Muscle layer of duodenum (tissue), 2 donors: ENCODE measurements at regions not wholly inside any gene's neighbourhood (a gene's known extent, or its start where the extent isn't known, plus 50 kb on each side); places are given as distances from the start of the nearest gene placed in this dataset.
A peak's percentile ranks its signal among the peaks of the same experiment; 100 is the strongest.
"Not testable (repeated sequence)": the region's sequence is repeated elsewhere in the genome, so short reads cannot be mapped to it uniquely, and the experiment has no call there.

Experiments used
- H3K27ac ChIP-seq: one replicate; pipeline ENCODE4 v1.7.0; 2013; ENCODE audit warnings: mild to moderate bottlenecking, low read length
- H3K27me3 ChIP-seq: one replicate; pipeline ENCODE4 v1.7.0; 2013; ENCODE audit warnings: low read depth, mild to moderate bottlenecking, control low read depth, low read length
- H3K36me3 ChIP-seq, 2 donors: one replicate each; pipeline ENCODE4 v1.7.0; 2013; ENCODE audit warnings: low read length in 2 of 2, control low read depth in 1 of 2, mild to moderate bottlenecking in 1 of 2; ENCODE audit not compliant: insufficient read depth in 2 of 2, control insufficient read depth in 1 of 2
- H3K4me1 ChIP-seq, 2 donors: one replicate each; pipeline ENCODE4 v1.7.0; 2013; ENCODE audit warnings: low read length in 2 of 2, mild to moderate bottlenecking in 2 of 2, control low read depth in 1 of 2, moderate library complexity in 1 of 2; ENCODE audit not compliant: insufficient read depth in 2 of 2, control insufficient read depth in 1 of 2
- H3K4me3 ChIP-seq, 2 donors: one replicate each; pipeline ENCODE4 v1.7.0; 2013; ENCODE audit warnings: low read length in 2 of 2, low read depth in 1 of 2, mild to moderate bottlenecking in 1 of 2
- H3K9me3 ChIP-seq, 2 donors: one replicate each; pipeline ENCODE4 v1.7.0; 2013; ENCODE audit warnings: low read length in 2 of 2, control low read depth in 1 of 2, mild to moderate bottlenecking in 1 of 2; ENCODE audit not compliant: control insufficient read depth in 1 of 2
- donor health status: healthy.

GRCh38 chr10:65032867-65033769, 1511.9 kb downstream of the REEP3 start:
- no peak overlapping the region for H3K27ac ChIP-seq
- no peak overlapping the region for H3K4me3 ChIP-seq
- H3K9me3 ChIP-seq: peaks cover 0 to 6% of the 10 kb centered on the region in 2 donors
- H3K27me3 ChIP-seq: no peaks in the 10 kb centered on the region
- no peaks in the 10 kb centered on the region for H3K36me3 ChIP-seq
- no peaks in the 10 kb centered on the region for H3K4me1 ChIP-seq

GRCh38 chr10:65033957-65034356, 1512.8 kb downstream of the REEP3 start:
- Histone ChIP-seq H3K4me1 (no peaks in the 10 kb centered on the region), H3K4me3 (no peak overlapping the region), H3K36me3 (no peaks in the 10 kb centered on the region), H3K27ac (no peak overlapping the region), H3K9me3 (peaks cover 0 to 6% of the 10 kb centered on the region in 2 donors), H3K27me3 (no peaks in the 10 kb centered on the region)

GRCh38 chr10:65040796-65041195, 1519.6 kb downstream of the REEP3 start:
- no peak overlapping the region for H3K27ac ChIP-seq
- H3K27me3 ChIP-seq: no peaks in the 10 kb centered on the region
- H3K4me1 ChIP-seq: no peaks in the 10 kb centered on the region
- no peaks in the 10 kb centered on the region for H3K9me3 ChIP-seq
- H3K36me3 ChIP-seq: no peaks in the 10 kb centered on the region
- no peak overlapping the region for H3K4me3 ChIP-seq

GRCh38 chr10:65041307-65041706, 1520.1 kb downstream of the REEP3 start:
- Histone ChIP-seq H3K36me3 (no peaks in the 10 kb centered on the region), H3K27me3 (no peaks in the 10 kb centered on the region), H3K27ac (no peak overlapping the region), H3K4me1 (no peaks in the 10 kb centered on the region), H3K4me3 (no peak overlapping the region), H3K9me3 (no peaks in the 10 kb centered on the region)

- H3K9me3 ChIP-seq: no peaks in the 10 kb centered on the region
- H3K36me3 ChIP-seq: no peaks in the 10 kb centered on the region
Observed at GRCh38 chr10:65042496-65042895, 1521.3 kb downstream of the REEP3 start.

GRCh38 chr10:65046831-65047230, 1525.6 kb downstream of the REEP3 start:
- H3K9me3 ChIP-seq: no peaks in the 10 kb centered on the region
- no peak overlapping the region for H3K27ac ChIP-seq
- no peak overlapping the region for H3K4me3 ChIP-seq
- no peaks in the 10 kb centered on the region for H3K36me3 ChIP-seq
- no peaks in the 10 kb centered on the region for H3K27me3 ChIP-seq
- no peaks in the 10 kb centered on the region for H3K4me1 ChIP-seq

More at GRCh38 chr10:65042496-65042895, 1521.3 kb downstream of the REEP3 start:
- H3K4me3 ChIP-seq: no peak overlapping the region
- no peaks in the 10 kb centered on the region for H3K4me1 ChIP-seq
- H3K27me3 ChIP-seq: no peaks in the 10 kb centered on the region
- no peak overlapping the region for H3K27ac ChIP-seq

GRCh38 chr10:65052111-65052510, 1530.9 kb downstream of the REEP3 start:
- not testable (repeated sequence) for H3K4me1 ChIP-seq, H3K9me3 ChIP-seq, H3K36me3 ChIP-seq, H3K27ac ChIP-seq, H3K27me3 ChIP-seq, H3K4me3 ChIP-seq

- not testable (repeated sequence) for H3K4me1 ChIP-seq, H3K27ac ChIP-seq, H3K36me3 ChIP-seq, H3K4me3 ChIP-seq, H3K27me3 ChIP-seq, H3K9me3 ChIP-seq
Observed at GRCh38 chr10:65053397-65053796, 1532.2 kb downstream of the REEP3 start.

- not testable (repeated sequence) for H3K4me1 ChIP-seq, H3K27ac ChIP-seq
- peak overlapping the region in 1 of 2 donors; percentile 5 for H3K4me3 ChIP-seq
Observed at GRCh38 chr10:65053831-65054351, 1532.7 kb downstream of the REEP3 start.

GRCh38 chr10:65054701-65055100, 1533.5 kb downstream of the REEP3 start:
- not testable (repeated sequence) for H3K4me1 ChIP-seq, H3K4me3 ChIP-seq, H3K27me3 ChIP-seq, H3K27ac ChIP-seq, H3K9me3 ChIP-seq, H3K36me3 ChIP-seq

More at GRCh38 chr10:65053831-65054351, 1532.7 kb downstream of the REEP3 start:
- H3K9me3 ChIP-seq, H3K36me3 ChIP-seq, H3K27me3 ChIP-seq: not testable (repeated sequence)

- no peak overlapping the region for H3K27ac ChIP-seq
- no peaks in the 10 kb centered on the region for H3K4me1 ChIP-seq
- no peaks in the 10 kb centered on the region for H3K27me3 ChIP-seq
- no peaks in the 10 kb centered on the region for H3K36me3 ChIP-seq
- no peak overlapping the region for H3K4me3 ChIP-seq
- H3K9me3 ChIP-seq: no peaks in the 10 kb centered on the region
Observed at GRCh38 chr10:65065278-65065677, 1544.1 kb downstream of the REEP3 start.
